SK-N-SH treated with all-trans-retinoic acid at 6 μM for 48 hours (cell line): ENCODE measurements at regions not wholly inside any gene's neighbourhood (a gene's known extent, or its start where the extent isn't known, plus 50 kb on each side); places are given as distances from the start of the nearest gene placed in this dataset.

ENCODE experiments used
- ATAC-seq: fragments of 200-7000 bp; cut with Tn5 transposase; 3 replicates; pipeline ENCODE4 v1.9.1; 2020; ENCODE audit warnings: mild to moderate bottlenecking, moderate library complexity
- ARNTL ChIP-seq: fragments of 450-650 bp; formaldehyde crosslinking; IDR thresholded peaks from 2 replicates; pipeline ENCODE4 v1.5.0; 2020; ENCODE audit warnings: low read depth, mild to moderate bottlenecking, moderate library complexity, borderline replicate concordance
- BACH2 ChIP-seq: fragments of 250-450 bp; sonication (Bioruptor Pico); IDR thresholded peaks from 2 replicates; pipeline ENCODE4 v1.9.0; 2021; ENCODE audit warnings: mild to moderate bottlenecking, borderline replicate concordance
- CREB5 ChIP-seq: fragments of 250-450 bp; sonication (Bioruptor Pico); IDR thresholded peaks from 2 replicates; pipeline ENCODE4 v1.5.1; 2020; ENCODE audit warnings: low read depth, mild to moderate bottlenecking, moderate library complexity
- CSDC2 ChIP-seq: fragments of 250-450 bp; sonication (Bioruptor Pico); IDR thresholded peaks from 2 replicates; pipeline ENCODE4 v1.5.0; 2020; ENCODE audit warnings: mild to moderate bottlenecking, moderate library complexity
- ESRRG ChIP-seq: fragments of 250-450 bp; sonication (Bioruptor Pico); IDR thresholded peaks from 2 replicates; pipeline ENCODE4 v1.6.1; 2021; ENCODE audit warnings: mild to moderate bottlenecking
- GLIS3 ChIP-seq: fragments of 250-450 bp; sonication (Bioruptor Pico); IDR thresholded peaks from 2 replicates; pipeline ENCODE4 v1.5.0; 2020; ENCODE audit warnings: mild to moderate bottlenecking, moderate library complexity
- OSR1 ChIP-seq: fragments of 250-450 bp; sonication (Bioruptor Pico); IDR thresholded peaks from 2 replicates; pipeline ENCODE4 v1.8.0; 2022; ENCODE audit warnings: moderate library complexity, mild to moderate bottlenecking, inconsistent platforms
- PPARA ChIP-seq: fragments of 250-450 bp; sonication (Bioruptor Pico); IDR thresholded peaks from 2 replicates; pipeline ENCODE4 v1.5.0; 2020; ENCODE audit warnings: mild to moderate bottlenecking, borderline replicate concordance
- RARB ChIP-seq: fragments of 250-450 bp; sonication (Bioruptor Pico); IDR thresholded peaks from 2 replicates; pipeline ENCODE4 v1.8.0; 2021; ENCODE audit warnings: mild to moderate bottlenecking, moderate library complexity
- SNAI2 ChIP-seq: fragments of 250-450 bp; sonication (Bioruptor Pico); IDR thresholded peaks from 2 replicates; pipeline ENCODE4 v1.5.0; 2020; ENCODE audit warnings: mild to moderate bottlenecking, moderate library complexity
- TOX ChIP-seq: fragments of 250-450 bp; sonication (Bioruptor Pico); IDR thresholded peaks from 2 replicates; pipeline ENCODE4 v1.8.0; 2021; ENCODE audit warnings: mild to moderate bottlenecking, moderate library complexity, borderline replicate concordance
- TSHZ2 ChIP-seq: fragments of 250-450 bp; sonication (Bioruptor Pico); IDR thresholded peaks from 2 replicates; pipeline ENCODE4 v1.5.0; 2020; ENCODE audit warnings: mild to moderate bottlenecking, moderate library complexity
- ZC3H10 ChIP-seq: fragments of 250-450 bp; sonication (Bioruptor Pico); IDR thresholded peaks from 2 replicates; pipeline ENCODE4 v1.5.1; 2021; ENCODE audit warnings: mild to moderate bottlenecking, moderate library complexity
- ZFP3 ChIP-seq: fragments of 250-450 bp; sonication (Bioruptor Pico); IDR thresholded peaks from 2 replicates; pipeline ENCODE4 v1.5.0; 2020; ENCODE audit warnings: mild to moderate bottlenecking, moderate library complexity
- ZFP30 ChIP-seq: fragments of 450-650 bp; formaldehyde crosslinking; IDR thresholded peaks from 2 replicates; pipeline ENCODE4 v1.5.0; 2022; ENCODE audit warnings: mild to moderate bottlenecking, moderate library complexity
- ZNF70 ChIP-seq: fragments of 450-650 bp; formaldehyde crosslinking; IDR thresholded peaks from 2 replicates; pipeline ENCODE4 v1.5.0; 2020; ENCODE audit warnings: mild to moderate bottlenecking, moderate library complexity
- ZNF8 ChIP-seq: fragments of 450-650 bp; formaldehyde crosslinking; IDR thresholded peaks from 2 replicates; pipeline ENCODE4 v1.5.0; 2020; ENCODE audit warnings: mild to moderate bottlenecking, moderate library complexity
- TF ChIP-seq, protein P1 (sequence below): fragments of 250-450 bp; sonication (Bioruptor Pico); IDR thresholded peaks from 2 replicates; pipeline ENCODE4 v1.8.0; 2020; ENCODE audit warnings: mild to moderate bottlenecking, moderate library complexity, borderline replicate concordance
- TF ChIP-seq, protein P2 (sequence below): fragments of 250-450 bp; sonication (Bioruptor Pico); IDR thresholded peaks from 2 replicates; pipeline ENCODE4 v1.8.0; 2021; ENCODE audit warnings: low read depth, mild to moderate bottlenecking, moderate library complexity, borderline replicate concordance

- no peak for TF ChIP-seq OSR1
- no peak for ATAC-seq
These were observed 1273.1 kb upstream of the TMEM132C start for GRCh38 chr12:126993898-126994297.

DNA sequence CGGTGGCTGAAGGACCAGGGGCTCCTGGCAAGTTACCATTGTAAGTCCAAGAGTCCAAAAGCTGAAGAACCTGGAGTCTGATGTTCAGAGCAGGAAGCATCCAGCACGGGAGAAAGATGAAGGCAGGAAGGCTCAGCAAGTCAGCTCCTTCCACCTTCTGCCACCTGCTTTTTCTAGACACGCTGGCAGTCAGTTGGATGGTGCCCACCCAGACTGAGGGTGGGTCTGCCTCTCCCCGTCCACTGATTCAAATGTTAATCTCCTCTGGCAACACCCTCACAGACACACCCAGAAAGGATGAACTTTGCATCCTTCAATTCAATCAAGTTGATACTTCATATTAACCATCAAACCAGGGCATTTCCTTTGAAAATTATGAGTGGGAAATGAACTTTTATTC lies 1272.4 kb upstream of the TMEM132C start:
- TF ChIP-seq ZFP30 (CRISPR knock-in tag) = no peak
- no peak for TF ChIP-seq ZNF8 (CRISPR knock-in tag)
- no peak for TF ChIP-seq ZC3H10 (CRISPR knock-in tag)
- TF ChIP-seq RARB (CRISPR knock-in tag) = no peak
- TF ChIP-seq OSR1 = no peak
- TF ChIP-seq CREB5 (CRISPR knock-in tag) = no peak
- no peak for TF ChIP-seq SNAI2
- TF ChIP-seq ARNTL (CRISPR knock-in tag) = no peak
- TF ChIP-seq TOX (CRISPR knock-in tag) = no peak
- no peak for TF ChIP-seq BACH2 (CRISPR knock-in tag)
- TF ChIP-seq, protein P1, sequence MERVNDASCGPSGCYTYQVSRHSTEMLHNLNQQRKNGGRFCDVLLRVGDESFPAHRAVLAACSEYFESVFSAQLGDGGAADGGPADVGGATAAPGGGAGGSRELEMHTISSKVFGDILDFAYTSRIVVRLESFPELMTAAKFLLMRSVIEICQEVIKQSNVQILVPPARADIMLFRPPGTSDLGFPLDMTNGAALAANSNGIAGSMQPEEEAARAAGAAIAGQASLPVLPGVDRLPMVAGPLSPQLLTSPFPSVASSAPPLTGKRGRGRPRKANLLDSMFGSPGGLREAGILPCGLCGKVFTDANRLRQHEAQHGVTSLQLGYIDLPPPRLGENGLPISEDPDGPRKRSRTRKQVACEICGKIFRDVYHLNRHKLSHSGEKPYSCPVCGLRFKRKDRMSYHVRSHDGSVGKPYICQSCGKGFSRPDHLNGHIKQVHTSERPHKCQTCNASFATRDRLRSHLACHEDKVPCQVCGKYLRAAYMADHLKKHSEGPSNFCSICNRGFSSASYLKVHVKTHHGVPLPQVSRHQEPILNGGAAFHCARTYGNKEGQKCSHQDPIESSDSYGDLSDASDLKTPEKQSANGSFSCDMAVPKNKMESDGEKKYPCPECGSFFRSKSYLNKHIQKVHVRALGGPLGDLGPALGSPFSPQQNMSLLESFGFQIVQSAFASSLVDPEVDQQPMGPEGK (CRISPR knock-in tag) = no peak
- TF ChIP-seq PPARA = no peak
- TF ChIP-seq ESRRG (CRISPR knock-in tag) = no peak
- no peak for TF ChIP-seq ZFP3 (CRISPR knock-in tag)
- no peak for ATAC-seq

DNA sequence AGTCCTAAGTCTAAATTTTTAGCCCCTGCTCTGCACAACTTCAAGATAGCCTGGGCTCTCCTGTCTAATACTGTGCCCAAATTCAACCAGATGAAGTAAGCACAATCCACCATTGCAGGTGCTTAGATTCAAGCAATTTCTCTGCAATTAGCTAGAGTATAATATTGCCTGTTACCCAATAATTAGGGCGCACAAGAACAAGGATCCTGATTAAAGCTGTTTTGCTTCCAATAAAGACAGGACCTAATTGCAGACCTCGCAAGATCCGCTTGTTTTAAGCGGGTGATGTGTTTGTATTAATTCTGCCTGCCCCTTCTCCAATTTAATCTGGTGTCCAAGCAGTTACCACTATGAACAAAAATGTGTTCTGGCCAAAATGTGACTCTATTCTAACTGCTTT lies 1268.9 kb upstream of the TMEM132C start:
- ATAC-seq = no peak
- TF ChIP-seq ZC3H10 (CRISPR knock-in tag) (no peak), TSHZ2 (CRISPR knock-in tag) (no peak), OSR1 (no peak), TOX (CRISPR knock-in tag) (no peak), RARB (CRISPR knock-in tag) (no peak), ZNF70 (CRISPR knock-in tag) (no peak), SNAI2 (no peak), CREB5 (CRISPR knock-in tag) (no peak), GLIS3 (no peak), BACH2 (CRISPR knock-in tag) (no peak), ZNF8 (CRISPR knock-in tag) (no peak), ZFP3 (CRISPR knock-in tag) (no peak), ARNTL (CRISPR knock-in tag) (no peak), CSDC2 (CRISPR knock-in tag) (no peak)
- TF ChIP-seq, protein P2, sequence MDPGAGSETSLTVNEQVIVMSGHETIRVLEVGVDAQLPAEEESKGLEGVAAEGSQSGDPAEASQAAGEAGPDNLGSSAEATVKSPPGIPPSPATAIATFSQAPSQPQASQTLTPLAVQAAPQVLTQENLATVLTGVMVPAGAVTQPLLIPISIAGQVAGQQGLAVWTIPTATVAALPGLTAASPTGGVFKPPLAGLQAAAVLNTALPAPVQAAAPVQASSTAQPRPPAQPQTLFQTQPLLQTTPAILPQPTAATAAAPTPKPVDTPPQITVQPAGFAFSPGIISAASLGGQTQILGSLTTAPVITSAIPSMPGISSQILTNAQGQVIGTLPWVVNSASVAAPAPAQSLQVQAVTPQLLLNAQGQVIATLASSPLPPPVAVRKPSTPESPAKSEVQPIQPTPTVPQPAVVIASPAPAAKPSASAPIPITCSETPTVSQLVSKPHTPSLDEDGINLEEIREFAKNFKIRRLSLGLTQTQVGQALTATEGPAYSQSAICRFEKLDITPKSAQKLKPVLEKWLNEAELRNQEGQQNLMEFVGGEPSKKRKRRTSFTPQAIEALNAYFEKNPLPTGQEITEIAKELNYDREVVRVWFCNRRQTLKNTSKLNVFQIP (CRISPR knock-in tag) = no peak
- TF ChIP-seq, protein P1 (CRISPR knock-in tag) = no peak
